ENCODE measurements at regions not wholly inside any gene's neighbourhood (a gene's known extent, or its start where the extent isn't known, plus 50 kb on each side); places are given as distances from the start of the nearest gene placed in this dataset.

- Histone ChIP-seq H4K20me1 (replicated peaks; ENCODE audit: insufficient read depth) (no peaks in the 10 kb centered on the region), H3K4me2 (no peak overlapping the region), H3K4me1 (ENCODE audit: insufficient read depth) (no peaks in the 10 kb centered on the region), H2AFZ (no peak overlapping the region), H3K4me3 (no peak overlapping the region), H3K27ac (ENCODE audit: low read depth) (no peak overlapping the region), H3K27me3 (ENCODE audit: insufficient read depth) (no peaks in the 10 kb centered on the region), H3K36me3 (ENCODE audit: insufficient read depth) (no peaks in the 10 kb centered on the region), H3K9me2 (ENCODE audit: insufficient read depth) (no peaks in the 10 kb centered on the region), H3K79me2 (replicated peaks; ENCODE audit: insufficient read depth) (no peaks in the 10 kb centered on the region), H3F3A (replicated peaks; ENCODE audit: low read depth) (no peaks in the 10 kb centered on the region)
- Mint-ChIP-seq H3K36me3 (ENCODE audit: low read depth) (0 out of 3 replicates have a peak, but pooled peaks cover 2% of the 10 kb centered on the region), H3K27me3 (ENCODE audit: insufficient read depth, low read depth, poor library complexity) (no peaks in the 10 kb centered on the region), H3K27ac (no peak overlapping the region), H3K4me3 (no peak overlapping the region), H3K9me3 (no peaks in the 10 kb centered on the region; the same call in 2 of the 3 replicates), H3K4me1 (peaks cover 6% of the 10 kb centered on the region; the same call in 2 of the 3 replicates)
- ATAC-seq: no peak
- no peak for DNase-seq (ENCODE audit: low spot score)
- TF ChIP-seq, protein P1, sequence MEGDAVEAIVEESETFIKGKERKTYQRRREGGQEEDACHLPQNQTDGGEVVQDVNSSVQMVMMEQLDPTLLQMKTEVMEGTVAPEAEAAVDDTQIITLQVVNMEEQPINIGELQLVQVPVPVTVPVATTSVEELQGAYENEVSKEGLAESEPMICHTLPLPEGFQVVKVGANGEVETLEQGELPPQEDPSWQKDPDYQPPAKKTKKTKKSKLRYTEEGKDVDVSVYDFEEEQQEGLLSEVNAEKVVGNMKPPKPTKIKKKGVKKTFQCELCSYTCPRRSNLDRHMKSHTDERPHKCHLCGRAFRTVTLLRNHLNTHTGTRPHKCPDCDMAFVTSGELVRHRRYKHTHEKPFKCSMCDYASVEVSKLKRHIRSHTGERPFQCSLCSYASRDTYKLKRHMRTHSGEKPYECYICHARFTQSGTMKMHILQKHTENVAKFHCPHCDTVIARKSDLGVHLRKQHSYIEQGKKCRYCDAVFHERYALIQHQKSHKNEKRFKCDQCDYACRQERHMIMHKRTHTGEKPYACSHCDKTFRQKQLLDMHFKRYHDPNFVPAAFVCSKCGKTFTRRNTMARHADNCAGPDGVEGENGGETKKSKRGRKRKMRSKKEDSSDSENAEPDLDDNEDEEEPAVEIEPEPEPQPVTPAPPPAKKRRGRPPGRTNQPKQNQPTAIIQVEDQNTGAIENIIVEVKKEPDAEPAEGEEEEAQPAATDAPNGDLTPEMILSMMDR (conservative IDR thresholded peaks at IDR 0.05; ENCODE audit: low read depth in 2 of 2): no peak
- TF ChIP-seq EZH2phosphoT487 (IDR thresholded peaks at IDR 0.05; ENCODE audit: unreplicated experiment) (no peak), ZNF114 (CRISPR knock-in tag; IDR thresholded peaks at IDR 0.05) (no peak), ZNF462 (CRISPR knock-in tag; IDR thresholded peaks at IDR 0.05) (no peak), JUNB (IDR thresholded peaks at IDR 0.05; ENCODE audit: unreplicated experiment) (no peak), STAT1 (IDR thresholded peaks at IDR 0.05; ENCODE audit: unreplicated experiment) (no peak), CREB1 (CRISPR knock-in tag; IDR thresholded peaks at IDR 0.05; ENCODE audit: low read depth) (no peak), NANOG (IDR thresholded peaks at IDR 0.05; ENCODE audit: borderline replicate concordance) (no peak), EZH2 (IDR thresholded peaks at IDR 0.05; ENCODE audit: low read depth, unreplicated experiment) (no peak), ZNF331 (CRISPR knock-in tag; IDR thresholded peaks at IDR 0.05; ENCODE audit: low read depth) (no peak), POLR2AphosphoS5 (IDR thresholded peaks at IDR 0.05; ENCODE audit: low read depth) (no peak)
- TF ChIP-seq, protein P2, sequence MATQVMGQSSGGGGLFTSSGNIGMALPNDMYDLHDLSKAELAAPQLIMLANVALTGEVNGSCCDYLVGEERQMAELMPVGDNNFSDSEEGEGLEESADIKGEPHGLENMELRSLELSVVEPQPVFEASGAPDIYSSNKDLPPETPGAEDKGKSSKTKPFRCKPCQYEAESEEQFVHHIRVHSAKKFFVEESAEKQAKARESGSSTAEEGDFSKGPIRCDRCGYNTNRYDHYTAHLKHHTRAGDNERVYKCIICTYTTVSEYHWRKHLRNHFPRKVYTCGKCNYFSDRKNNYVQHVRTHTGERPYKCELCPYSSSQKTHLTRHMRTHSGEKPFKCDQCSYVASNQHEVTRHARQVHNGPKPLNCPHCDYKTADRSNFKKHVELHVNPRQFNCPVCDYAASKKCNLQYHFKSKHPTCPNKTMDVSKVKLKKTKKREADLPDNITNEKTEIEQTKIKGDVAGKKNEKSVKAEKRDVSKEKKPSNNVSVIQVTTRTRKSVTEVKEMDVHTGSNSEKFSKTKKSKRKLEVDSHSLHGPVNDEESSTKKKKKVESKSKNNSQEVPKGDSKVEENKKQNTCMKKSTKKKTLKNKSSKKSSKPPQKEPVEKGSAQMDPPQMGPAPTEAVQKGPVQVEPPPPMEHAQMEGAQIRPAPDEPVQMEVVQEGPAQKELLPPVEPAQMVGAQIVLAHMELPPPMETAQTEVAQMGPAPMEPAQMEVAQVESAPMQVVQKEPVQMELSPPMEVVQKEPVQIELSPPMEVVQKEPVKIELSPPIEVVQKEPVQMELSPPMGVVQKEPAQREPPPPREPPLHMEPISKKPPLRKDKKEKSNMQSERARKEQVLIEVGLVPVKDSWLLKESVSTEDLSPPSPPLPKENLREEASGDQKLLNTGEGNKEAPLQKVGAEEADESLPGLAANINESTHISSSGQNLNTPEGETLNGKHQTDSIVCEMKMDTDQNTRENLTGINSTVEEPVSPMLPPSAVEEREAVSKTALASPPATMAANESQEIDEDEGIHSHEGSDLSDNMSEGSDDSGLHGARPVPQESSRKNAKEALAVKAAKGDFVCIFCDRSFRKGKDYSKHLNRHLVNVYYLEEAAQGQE (IDR thresholded peaks at IDR 0.05; ENCODE audit: unreplicated experiment): no peak
- TF ChIP-seq, protein P3, sequence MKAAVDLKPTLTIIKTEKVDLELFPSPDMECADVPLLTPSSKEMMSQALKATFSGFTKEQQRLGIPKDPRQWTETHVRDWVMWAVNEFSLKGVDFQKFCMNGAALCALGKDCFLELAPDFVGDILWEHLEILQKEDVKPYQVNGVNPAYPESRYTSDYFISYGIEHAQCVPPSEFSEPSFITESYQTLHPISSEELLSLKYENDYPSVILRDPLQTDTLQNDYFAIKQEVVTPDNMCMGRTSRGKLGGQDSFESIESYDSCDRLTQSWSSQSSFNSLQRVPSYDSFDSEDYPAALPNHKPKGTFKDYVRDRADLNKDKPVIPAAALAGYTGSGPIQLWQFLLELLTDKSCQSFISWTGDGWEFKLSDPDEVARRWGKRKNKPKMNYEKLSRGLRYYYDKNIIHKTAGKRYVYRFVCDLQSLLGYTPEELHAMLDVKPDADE (IDR thresholded peaks at IDR 0.05): no peak
Observed at GRCh38 chrY:15540516-15540915, 1016.2 kb downstream of the NLGN4Y start.
